ENCODE measurements at regions not wholly inside any gene's neighbourhood (a gene's known extent, or its start where the extent isn't known, plus 50 kb on each side); places are given as distances from the start of the nearest gene placed in this dataset.
"Not testable (repeated sequence)": the region's sequence is repeated elsewhere in the genome, so short reads cannot be mapped to it uniquely, and the experiment has no call there.

DNA sequence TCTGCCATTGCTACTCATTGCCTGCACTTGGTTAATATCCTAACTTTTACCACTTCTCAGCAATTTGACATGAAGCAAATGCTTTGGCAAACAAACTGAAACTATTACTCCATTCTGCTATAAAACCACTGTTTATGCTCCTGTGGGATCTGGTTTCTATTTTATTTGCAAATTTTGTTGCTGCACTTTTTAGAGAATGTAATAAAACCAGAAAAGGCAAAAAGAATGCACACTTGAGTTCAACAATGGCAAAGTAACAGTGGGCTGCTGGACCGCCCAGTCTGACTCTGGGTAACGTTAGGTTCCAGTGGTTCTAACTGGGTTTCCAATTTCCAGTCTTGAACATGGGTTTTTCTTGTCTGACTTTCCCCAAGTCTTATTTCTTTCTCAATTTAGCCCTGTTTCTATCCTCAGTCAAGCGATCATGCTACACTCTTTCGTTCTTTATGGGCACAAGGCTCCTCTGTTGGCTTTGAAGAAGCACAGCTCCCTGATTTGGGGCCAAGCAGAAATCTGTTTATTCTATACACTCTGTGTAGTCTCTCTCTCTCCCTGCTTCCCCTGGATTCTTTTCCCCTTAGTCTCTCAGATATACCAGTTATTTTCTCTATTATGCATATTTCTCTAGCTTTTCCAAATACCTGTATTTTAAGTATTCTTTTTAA is 129.2 kb upstream of the FAM3C start:
- DNase-seq (ENCODE audit: low spot score): no peak

DNA sequence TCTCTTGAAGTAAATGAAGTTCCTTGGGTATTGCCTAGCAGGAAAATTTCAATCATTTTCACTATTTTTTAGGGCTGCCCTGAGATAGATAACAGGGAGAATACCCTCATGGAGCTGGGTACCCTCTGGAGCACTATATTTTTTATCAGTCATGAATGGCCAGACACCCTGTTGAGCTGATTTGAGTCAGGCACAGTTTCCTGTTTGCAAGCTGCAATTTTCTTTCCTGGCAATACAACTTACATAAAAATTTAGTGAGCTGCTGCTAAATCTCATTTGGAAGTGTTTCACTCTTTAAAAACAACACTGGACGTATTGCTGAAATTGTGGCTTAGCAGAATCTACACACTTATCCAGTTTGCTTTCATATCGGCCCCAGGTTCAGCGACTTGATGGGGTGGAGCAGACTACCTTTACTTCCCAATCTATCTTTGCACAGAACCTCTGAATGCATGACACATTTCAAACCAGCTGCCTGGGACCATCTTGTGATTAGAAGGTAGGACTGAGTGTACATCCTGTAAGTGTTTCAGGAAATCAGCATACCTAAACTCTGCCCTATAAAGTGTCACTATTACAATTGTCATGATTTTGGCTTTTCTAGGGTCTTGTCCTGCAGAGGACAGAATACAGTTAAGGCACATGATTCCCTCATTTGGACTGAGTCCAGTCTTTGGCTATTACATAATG is 125.7 kb upstream of the FAM3C start:
- no peak for DNase-seq (ENCODE audit: low spot score)

DNA sequence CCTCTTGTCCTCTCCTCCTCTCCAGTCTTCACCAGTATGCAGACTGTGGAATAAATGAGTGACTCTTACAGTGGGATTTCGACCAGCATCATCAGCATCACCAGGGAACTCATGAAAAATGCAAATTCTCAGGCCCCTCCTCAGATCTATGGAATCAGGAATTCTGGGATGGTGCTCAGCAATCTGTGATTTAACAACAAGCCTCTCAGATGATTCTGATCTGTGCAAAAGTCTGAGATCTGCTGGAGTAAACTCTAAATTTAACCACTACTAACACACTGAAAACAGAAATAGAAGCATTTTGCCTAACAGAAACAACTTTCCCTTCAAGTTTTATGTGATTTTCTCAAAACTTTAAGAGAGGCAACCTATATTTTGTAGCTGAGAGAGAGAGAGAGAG is 124.8 kb upstream of the FAM3C start:
- no peak for DNase-seq (ENCODE audit: low spot score)

DNA sequence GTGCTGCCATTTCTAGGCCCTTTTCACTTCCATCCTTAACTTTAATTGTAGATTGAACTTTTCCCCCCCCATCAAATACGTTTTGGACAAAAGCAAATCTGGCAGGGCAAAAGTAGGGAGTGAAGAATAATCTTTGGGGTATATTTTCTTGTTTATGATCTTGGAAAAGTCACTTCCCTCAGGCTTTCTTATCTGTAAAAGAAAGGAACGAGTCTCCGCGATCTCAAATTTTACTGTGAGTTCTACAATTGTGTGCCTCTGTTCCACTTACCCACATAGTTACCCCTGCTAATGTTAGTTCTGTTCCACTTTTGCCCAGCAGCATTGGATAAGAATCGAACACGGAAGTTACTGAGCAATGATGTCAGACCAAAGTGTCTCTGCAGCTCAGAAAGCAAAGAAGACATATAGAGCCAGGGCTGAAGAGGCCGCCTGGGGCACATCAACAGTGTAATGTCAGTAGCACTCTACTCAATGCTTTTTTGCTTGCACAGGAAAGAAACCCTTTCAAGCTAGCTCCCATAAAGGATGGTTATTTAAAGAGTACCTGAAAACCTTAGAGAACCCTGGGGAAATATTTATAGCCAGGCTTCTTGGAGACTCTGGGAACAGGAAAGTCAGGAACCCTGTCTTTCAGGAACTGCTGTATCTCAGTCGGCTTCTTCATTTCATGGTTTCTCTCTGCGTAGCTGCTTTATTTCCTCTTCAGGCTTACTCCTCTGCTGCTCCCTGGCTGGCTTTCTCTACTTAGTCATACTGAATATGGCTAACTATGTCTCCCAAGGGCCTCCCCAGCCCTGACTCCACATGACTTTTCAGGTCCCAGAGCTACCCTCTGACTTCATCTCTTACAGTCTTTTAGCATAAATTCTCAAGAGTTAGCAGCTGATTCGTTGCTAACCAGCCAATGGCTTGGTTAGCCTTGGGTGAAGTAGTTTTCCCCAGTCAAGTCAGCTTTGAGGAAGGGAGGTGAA is 123.7 kb upstream of the FAM3C start:
- peak; percentile 6 for DNase-seq (ENCODE audit: low spot score)

DNA sequence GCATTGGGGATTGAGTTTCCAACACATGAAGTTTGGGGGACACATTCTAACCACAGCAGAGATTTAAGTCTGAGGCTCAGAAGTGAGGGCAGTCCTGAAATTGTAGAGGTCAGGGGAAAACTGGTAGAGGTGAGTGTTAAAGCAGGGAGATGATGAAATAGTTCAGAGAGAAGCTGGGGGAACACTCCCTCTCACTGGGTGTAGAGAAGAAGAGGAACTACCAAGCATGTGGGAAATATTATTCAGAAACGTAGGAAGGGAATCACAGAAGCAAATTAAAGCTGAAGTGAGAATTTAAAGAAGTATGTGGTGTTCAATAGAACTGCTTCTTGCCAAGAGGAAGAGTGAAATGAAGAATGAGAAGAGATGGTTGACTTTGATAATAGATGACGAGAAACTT is 121.5 kb upstream of the FAM3C start:
- no peak for DNase-seq (ENCODE audit: low spot score)

DNA sequence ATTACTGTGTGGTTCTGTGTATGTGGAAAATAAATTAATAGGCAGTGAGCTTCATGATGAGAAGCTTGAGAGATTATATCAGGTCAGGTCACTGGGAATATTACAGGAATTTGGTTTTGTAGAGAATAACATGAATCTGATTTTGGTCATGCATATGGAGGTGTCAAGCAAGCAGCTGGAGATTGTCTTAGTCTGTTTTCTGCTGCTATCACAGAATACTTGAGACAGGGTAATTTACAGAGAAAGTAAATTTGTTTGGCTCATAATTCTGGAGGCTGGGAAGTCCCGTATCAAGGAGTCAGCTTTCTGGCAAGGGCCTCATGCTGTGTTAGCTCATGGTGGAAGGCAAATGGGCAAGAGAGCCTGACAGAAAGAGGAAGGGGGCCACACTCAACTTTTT is 120.7 kb upstream of the FAM3C start:
- no peak for DNase-seq (ENCODE audit: low spot score)

DNA sequence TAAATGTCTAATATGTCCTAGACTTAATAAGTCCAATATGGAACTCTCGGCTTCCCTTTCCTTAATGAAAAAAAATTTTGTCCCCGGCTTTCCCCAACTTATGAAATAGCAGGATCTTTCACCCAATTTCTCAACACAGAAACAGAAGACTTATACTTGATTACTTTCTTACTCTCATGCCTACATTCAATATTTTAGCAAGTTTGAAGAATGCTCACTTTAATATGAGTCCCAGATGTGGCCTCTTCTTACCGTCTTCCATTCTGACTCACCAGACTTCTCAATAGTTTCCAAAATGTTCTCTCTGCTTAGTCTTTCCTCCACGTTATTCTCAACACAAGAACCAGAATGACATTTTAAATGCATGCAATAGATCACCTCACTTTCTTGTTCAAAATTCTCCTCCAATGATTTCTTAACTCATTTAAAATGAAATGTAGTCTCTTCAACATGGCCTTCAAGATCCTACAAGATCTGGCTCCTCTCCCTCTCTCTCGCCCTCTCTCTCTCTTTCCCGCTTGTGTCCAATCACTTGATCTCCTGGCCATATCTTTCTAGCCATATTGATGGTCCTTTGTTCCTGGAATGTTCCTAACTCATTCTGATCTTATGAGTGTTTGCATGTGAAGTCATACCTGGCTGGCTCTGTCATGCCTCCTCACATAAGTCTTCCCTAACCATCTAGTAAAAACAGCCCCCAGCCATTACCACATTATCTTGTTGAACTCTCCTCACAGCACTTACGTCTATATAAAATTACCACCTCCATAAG is 119.7 kb upstream of the FAM3C start:
- DNase-seq (ENCODE audit: low spot score): no peak

DNA sequence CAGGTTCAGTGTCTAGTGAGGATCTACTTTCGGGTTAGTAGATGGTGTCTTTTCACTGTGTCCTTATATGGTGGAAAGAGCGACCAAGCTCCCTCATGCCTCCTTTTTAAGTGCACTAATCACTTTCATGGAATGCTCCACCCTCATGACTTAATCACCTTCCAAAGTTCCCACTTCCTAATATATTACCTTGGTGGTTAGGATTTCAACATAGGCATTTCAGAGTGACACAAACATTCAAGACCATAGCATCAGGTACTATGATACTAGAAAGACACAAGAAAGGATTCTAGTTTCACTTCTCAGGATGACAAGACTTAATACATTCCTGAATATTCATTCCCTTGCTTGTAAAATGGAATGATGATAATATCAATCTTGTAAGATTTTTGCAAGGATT is 119.1 kb upstream of the FAM3C start:
- no peak for DNase-seq (ENCODE audit: low spot score)

DNA sequence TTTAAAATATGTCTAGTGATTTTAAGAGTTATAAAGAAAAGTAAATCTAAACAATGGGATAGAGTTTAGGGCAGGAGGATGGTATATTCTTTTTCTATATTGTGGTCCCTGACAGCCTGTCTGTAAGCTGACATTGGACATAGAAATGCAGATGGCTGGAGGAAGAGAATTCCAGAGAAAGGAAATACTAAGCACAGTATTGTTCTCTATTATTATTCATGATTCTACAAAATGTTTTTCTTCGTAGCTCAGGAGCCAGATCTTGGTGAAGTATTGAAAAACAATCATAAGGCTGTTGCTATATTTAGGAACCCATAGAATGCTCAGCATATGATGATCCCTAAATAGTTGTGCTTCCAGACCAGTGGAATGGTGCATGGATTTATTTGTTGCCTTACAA is 117.0 kb upstream of the FAM3C start:
- no peak for DNase-seq (ENCODE audit: low spot score)

DNA sequence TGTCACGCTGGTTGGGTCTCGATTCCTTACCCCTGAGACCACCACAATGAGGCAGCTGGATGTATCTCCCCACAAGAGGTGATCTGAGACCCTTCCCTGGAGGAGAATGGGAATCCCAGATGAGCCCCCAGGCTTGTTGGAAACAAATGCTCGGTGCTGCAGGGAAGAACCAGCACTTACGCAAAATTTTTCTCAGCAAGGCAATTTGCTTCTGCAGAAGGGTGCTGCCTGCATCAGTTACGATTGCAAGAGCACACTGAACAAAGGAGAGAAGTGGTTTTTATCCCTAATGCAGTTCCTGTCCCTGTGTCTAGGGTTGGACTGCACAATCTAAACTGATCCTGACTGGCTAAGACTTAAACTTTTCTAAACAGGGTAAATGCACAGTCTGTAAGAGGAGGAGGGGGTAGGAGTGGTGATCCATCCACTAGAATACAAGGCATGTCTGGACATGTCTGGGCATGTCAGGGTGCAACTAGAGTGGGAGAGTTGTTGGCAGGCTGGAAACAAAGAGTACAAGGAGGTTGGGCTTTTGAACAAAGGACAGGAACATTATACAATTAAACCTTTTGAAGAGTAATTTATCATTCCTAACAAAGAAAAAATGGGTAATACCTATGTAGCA is 114.9 kb upstream of the FAM3C start:
- DNase-seq (ENCODE audit: low spot score): no peak

DNA sequence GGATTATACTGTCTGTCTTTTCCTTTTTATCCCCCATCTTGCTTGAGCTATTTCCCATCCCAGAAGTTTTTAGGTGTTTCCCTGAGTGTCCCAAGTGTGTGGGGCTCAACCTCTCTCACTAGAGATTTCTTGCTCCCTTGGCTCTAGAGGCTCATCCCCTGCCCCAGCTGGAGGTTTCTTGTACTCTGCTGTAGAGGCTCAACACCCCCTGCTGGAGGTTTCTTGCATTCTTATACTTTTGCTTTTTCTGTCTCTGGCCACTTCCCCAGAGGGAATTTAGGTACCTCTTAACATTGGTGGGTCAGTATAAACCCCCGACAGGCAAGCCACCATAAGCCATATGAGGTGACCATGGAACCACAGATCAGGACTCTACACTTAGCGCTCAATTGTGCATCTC is 114.2 kb upstream of the FAM3C start:
- no peak for DNase-seq (ENCODE audit: low spot score)

DNA sequence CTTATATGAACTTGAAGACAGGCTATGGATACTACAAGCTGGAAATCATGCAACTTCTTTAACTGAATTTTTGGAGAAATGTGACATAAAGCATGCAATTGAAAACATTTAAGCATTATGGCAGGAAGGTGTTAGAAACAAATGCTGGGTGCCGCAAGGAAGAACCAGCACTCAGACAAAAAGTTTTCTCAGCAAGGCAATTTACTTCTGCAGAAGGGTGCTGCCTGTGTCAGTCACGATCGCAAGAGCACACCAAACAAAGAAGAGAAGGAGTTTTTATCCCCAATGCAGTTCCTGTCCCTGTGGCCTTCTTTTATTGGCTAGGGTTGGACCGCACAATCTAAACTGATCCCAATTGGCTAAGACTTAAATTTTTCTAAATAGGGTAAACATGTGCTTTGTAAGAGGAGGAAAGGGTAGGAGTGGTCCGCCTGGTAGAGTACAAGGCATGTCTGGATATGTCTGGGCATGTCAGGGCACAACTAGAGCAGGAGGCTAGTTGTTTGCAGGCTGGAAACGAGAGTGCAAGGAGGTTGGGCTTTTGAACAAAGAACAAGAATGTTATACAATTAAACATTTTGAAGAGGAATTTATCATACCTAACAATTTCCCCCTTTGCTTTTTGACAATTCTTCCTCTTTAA is 109.6 kb upstream of the FAM3C start:
- no peak for DNase-seq (ENCODE audit: low spot score)

DNA sequence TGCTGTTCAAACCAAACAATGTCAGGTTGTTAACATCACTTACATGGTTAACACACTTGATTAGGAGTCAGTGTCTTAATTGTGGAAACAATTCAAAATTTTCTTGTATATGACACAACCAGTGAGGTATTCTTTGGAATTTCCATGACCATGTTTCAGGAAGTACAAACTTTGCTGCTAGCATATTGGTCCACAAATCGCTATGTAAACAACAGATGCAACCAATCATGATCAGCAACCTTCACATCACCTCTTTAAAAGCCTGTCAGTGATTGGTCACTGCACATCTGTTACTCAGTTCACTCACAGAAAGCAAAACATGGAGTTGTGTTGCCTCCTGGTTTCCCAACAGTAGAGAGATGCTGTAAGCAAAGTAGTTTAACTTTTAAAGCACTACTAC is 108.9 kb upstream of the FAM3C start:
- DNase-seq (ENCODE audit: low spot score): no peak

DNA sequence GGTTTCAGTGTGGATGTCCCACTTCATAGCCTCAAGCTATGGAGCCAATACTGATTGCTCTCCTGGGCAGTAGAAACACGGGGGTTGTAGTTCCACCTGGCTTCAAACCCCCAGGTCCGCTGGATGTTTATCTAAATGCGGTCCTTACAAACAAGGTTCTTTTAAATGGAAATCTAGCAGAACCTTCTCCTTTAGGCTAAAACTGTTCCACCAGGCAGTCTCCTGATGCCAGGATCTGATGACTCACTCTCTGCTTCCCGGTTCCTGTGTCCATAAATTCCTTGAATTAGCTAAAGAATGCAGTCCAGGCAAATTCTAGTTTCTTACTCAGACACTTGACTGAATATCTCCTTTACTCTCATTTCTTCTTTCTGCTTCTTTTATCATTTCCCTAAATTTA is 108.4 kb upstream of the FAM3C start:
- no peak for DNase-seq (ENCODE audit: low spot score)

DNA sequence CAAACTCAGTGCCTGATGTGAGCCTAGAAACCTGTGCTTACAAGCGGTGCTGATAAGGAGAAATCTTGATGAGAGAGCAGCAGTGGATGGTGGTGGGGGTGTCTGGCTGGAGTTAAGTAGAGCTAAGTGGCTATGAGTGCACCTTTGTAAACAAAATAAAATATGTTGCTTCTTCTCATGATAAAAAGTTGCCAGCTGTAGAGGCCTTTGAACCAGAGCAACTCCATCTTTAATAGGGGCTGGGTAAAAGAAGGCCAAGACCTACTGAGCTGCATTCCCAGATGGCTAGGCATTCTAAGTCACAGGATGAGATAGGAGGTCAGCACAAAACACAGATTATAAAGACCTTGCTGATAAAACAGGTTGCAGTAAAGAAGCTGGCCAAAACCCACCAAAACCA is 107.6 kb upstream of the FAM3C start:
- DNase-seq (ENCODE audit: low spot score): no peak

DNA sequence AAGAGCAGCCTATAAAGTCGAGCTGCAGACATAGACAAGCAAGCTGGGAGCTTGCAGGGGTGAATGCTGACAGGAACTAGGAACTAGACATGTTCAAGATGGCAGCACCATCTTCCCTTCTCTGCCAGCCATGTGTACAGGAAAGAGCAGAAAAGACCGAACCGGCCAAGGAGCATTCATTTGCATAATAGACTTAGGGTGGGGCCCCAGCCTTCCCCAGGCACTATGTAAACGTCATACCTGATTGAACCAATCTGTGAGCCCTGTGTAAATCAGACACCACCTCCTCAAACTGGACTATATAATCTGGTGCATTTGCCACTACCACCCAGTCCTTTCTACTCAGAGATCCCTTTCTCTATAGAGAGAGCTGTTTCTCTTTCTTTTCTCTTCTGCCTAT is 106.9 kb upstream of the FAM3C start:
- DNase-seq (ENCODE audit: low spot score): no peak

DNA sequence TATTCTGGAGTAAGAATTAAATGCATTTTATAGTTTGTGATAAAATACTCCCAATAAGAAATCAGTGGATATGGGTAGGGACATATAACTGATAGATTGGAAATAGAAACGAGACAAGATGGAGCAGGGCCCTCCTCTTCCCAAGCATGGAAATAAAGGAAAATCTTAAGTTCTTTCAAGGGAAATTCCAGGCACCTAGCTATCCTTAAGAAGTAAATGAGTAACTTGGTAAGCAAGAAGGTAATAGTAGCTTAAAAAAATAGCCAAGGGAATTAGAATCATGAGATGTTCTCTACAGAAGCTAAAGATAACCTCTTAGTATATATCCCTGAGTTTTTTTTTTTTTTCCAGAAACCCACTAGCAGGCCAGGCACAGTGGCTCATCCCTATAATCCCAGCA is 105.5 kb upstream of the FAM3C start:
- no peak for DNase-seq (ENCODE audit: low spot score)

DNA sequence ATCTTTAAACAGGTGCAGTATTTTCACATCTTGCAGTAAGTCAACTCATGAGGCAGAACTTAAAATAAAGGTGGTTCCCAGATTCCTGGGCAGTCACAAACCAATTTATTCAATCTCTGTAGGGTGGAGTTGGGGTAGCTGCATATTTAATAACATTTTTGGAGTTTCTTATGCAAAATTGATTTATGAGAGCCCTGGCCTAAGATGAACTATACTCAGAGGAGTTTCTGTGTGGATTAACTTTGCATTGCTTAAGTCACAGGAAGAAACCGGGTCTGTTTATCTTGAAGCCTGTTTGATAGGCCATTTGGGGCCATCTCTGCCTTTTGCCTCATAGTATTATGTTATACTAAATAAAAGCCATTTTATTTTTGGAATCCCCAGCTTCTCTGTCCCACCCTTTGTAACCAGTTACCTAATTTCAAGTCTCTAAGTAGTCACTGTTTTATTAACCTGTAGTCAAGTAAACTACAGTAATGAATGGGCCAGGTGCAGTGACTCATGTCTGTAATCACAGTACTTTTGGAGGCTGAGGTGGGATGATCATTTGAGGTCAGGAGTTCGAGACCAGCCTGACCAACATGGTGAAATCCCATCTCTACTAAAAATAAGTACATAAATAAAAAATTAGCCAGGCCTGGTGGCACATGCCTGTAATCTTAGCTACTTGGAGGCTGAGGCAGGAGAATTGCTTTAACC is 104.4 kb upstream of the FAM3C start:
- no peak for DNase-seq (ENCODE audit: low spot score)

DNA sequence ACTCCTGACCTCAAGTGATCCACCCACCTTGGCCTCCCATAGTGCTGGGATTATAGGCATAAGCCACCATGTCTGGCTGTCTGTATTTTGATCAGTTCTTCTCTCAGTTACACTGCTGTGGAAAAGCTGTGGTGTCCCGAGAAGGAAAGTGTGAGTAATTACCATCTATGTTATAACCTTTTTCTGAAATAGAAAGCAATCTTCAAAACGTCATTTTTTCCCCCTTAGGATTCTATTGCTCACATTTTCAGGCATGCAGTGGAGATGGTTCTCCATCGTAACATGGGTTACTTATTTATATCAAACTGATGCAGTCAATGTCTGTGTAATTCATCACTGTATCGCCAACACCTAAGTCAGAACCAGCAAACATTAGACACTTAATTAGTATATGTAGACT is 103.5 kb upstream of the FAM3C start:
- no peak for DNase-seq (ENCODE audit: low spot score)

DNA sequence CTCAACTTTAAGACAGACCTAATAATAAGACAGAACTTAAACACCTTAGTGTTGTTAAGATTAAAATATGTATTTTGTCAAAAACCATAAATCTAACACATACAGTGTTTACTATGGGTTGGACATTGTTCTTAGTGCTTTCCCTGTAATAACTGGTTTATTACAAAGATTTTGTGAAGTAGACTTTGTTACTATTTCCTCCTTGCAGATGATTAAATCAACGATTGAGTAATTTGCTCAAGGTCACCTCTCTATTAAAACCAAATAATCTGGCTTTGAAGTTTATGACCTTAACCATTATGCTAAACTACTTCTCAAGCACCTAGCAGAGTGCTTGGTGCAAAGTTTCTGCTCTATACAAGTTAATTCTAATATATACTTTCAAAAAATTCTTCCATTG is 102.7 kb upstream of the FAM3C start:
- DNase-seq (ENCODE audit: low spot score): no peak

DNA sequence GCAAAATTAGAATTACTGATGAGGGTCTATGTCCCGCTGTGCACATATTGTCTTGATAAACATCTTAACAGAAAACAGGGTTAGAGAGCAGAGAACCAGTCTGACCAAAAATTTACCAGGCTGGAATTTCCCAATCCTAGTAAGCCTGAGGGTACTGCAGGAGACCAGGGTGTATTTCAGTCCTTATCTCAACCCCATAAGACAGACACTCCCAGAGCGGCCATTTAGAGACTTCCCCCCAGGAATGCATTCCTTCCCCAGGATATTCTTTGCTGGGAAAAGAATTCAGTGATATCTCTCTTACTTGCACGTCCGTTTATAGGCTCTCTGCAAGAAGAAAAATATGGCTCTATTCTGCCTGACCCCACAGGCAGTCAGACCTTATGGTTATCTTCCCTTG is 101.4 kb upstream of the FAM3C start:
- DNase-seq (ENCODE audit: low spot score): not testable (repeated sequence)

Data from Ammon's horn (tissue), 1 donor.